Central memory CD8-positive, alpha-beta T cell (primary cell): ENCODE measurements at regions not wholly inside any gene's neighbourhood (a gene's known extent, or its start where the extent isn't known, plus 50 kb on each side); places are given as distances from the start of the nearest gene placed in this dataset.

Experiments used
- ATAC-seq: fragments of 150-1000 bp; cut with Tn5 transposase; replicated peaks from 2 replicates; pipeline ENCODE4 v1.10.0; 2022; ENCODE audit warnings: mild to moderate bottlenecking, moderate FRiP score, moderate number of reproducible peaks; ENCODE audit not compliant: poor library complexity, severe bottlenecking; ENCODE audit errors: extremely low read depth
- DNase-seq, 2 donors: peaks; one replicate each; pipeline ENCODE4 v3.0.0; 2021; ENCODE audit warnings: low spot score in 2 of 2
- H3K27ac Mint-ChIP-seq: one replicate; pipeline ENCODE4 v1.8.0; 2022; ENCODE audit warnings: low read depth, mild to moderate bottlenecking, moderate library complexity, mixed read lengths
- H3K27me3 Mint-ChIP-seq: one replicate; pipeline ENCODE4 v1.8.0; 2022; ENCODE audit warnings: mixed read lengths
- H3K36me3 Mint-ChIP-seq: one replicate; pipeline ENCODE4 v1.8.0; 2022; ENCODE audit warnings: mild to moderate bottlenecking, moderate library complexity, mixed read lengths; ENCODE audit not compliant: insufficient read depth
- H3K4me1 Mint-ChIP-seq: one replicate; pipeline ENCODE4 v1.8.0; 2022; ENCODE audit warnings: mixed read lengths
- H3K4me3 Mint-ChIP-seq: one replicate; pipeline ENCODE4 v1.8.0; 2022; ENCODE audit warnings: mild to moderate bottlenecking, moderate library complexity, mixed read lengths
- H3K9me3 Mint-ChIP-seq: one replicate; pipeline ENCODE4 v1.8.0; 2022; ENCODE audit warnings: mixed read lengths

- Mint-ChIP-seq H3K4me3 (no peak overlapping the region), H3K36me3 (peaks cover 4% of the 10 kb centered on the region), H3K27ac (peak overlapping the region; percentile 81), H3K9me3 (no peaks in the 10 kb centered on the region), H3K27me3 (no peaks in the 10 kb centered on the region), H3K4me1 (peaks cover 55% of the 10 kb centered on the region)
- ATAC-seq (no peak), DNase-seq (no peak)
These were observed 129.1 kb upstream of the LGALSL start for GRCh38 chr2:64324746-64325410.

- Mint-ChIP-seq H3K27me3 (no peaks in the 10 kb centered on the region), H3K36me3 (peaks cover 4% of the 10 kb centered on the region), H3K9me3 (no peaks in the 10 kb centered on the region), H3K4me3 (peak overlapping the region; percentile 73), H3K4me1 (peaks cover 55% of the 10 kb centered on the region), H3K27ac (peak overlapping the region; percentile 66)
- DNase-seq, result no peak
- ATAC-seq, result no peak
These were observed 128.5 kb upstream of the LGALSL start for GRCh38 chr2:64325477-64325851.

GRCh38 chr2:64325852-64326577 lies 127.9 kb upstream of the LGALSL start:
- peak; percentile 98 for ATAC-seq
- H3K27ac Mint-ChIP-seq, result peak overlapping the region; percentile 66
- no peaks in the 10 kb centered on the region for H3K27me3 Mint-ChIP-seq
- peak overlapping the region; percentile 73 for H3K4me3 Mint-ChIP-seq
- H3K36me3 Mint-ChIP-seq, result peaks cover 4% of the 10 kb centered on the region
- H3K4me1 Mint-ChIP-seq, result peaks cover 61% of the 10 kb centered on the region
- peak in 1 of 2 donors; percentile 47 for DNase-seq
- no peaks in the 10 kb centered on the region for H3K9me3 Mint-ChIP-seq

- peak overlapping the region; percentile 73 for H3K4me3 Mint-ChIP-seq
- peaks cover 61% of the 10 kb centered on the region for H3K4me1 Mint-ChIP-seq
- peaks cover 4% of the 10 kb centered on the region for H3K36me3 Mint-ChIP-seq
- no peaks in the 10 kb centered on the region for H3K27me3 Mint-ChIP-seq
- H3K27ac Mint-ChIP-seq, result peak overlapping the region; percentile 66
- no peak for ATAC-seq
- DNase-seq, result no peak
- no peaks in the 10 kb centered on the region for H3K9me3 Mint-ChIP-seq
These were observed 127.3 kb upstream of the LGALSL start for GRCh38 chr2:64326578-64327050.

- Mint-ChIP-seq H3K4me1 (peaks cover 59% of the 10 kb centered on the region), H3K4me3 (peak overlapping the region; percentile 44)
- no peak for ATAC-seq
These were observed 126.8 kb upstream of the LGALSL start for GRCh38 chr2:64327129-64327509.

GRCh38 chr2:64327510-64328414 lies 126.2 kb upstream of the LGALSL start:
- Mint-ChIP-seq H3K27me3 (no peaks in the 10 kb centered on the region), H3K9me3 (no peaks in the 10 kb centered on the region), H3K4me1 (peaks cover 53% of the 10 kb centered on the region), H3K4me3 (peak overlapping the region; percentile 44), H3K27ac (peak overlapping the region; percentile 41), H3K36me3 (peaks cover 4% of the 10 kb centered on the region)
- no peak for DNase-seq
- no peak for ATAC-seq

More at GRCh38 chr2:64327129-64327509, 126.8 kb upstream of the LGALSL start:
- no peak overlapping the region for H3K27ac Mint-ChIP-seq
- no peaks in the 10 kb centered on the region for H3K27me3 Mint-ChIP-seq
- DNase-seq, result no peak
- H3K9me3 Mint-ChIP-seq, result no peaks in the 10 kb centered on the region
- H3K36me3 Mint-ChIP-seq, result peaks cover 4% of the 10 kb centered on the region

DNA sequence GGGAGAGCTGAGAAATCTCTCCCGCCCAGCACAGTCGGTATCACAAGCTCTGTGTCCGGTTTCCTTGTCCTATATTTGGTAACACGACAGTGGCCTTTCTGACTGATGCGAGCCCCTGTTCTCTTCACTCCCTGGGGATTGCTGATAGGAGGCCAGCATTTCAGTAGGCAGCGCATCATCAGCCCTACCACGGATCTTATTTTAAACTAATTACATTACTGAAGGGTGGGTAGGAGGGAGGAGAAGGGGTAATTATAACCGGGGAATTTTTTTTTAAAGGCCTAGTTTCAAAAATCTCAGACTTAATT lies 125.6 kb upstream of the LGALSL start:
- no peaks in the 10 kb centered on the region for H3K9me3 Mint-ChIP-seq
- H3K4me3 Mint-ChIP-seq, result no peak overlapping the region
- peaks cover 4% of the 10 kb centered on the region for H3K36me3 Mint-ChIP-seq
- DNase-seq (no peak), ATAC-seq (no peak)
- peak overlapping the region; percentile 41 for H3K27ac Mint-ChIP-seq
- peaks cover 47% of the 10 kb centered on the region for H3K4me1 Mint-ChIP-seq
- no peaks in the 10 kb centered on the region for H3K27me3 Mint-ChIP-seq

GRCh38 chr2:64328756-64329155 lies 125.2 kb upstream of the LGALSL start:
- ATAC-seq, result no peak
- H3K4me3 Mint-ChIP-seq, result no peak overlapping the region
- H3K4me1 Mint-ChIP-seq, result peaks cover 45% of the 10 kb centered on the region
- peaks cover 4% of the 10 kb centered on the region for H3K36me3 Mint-ChIP-seq
- H3K27me3 Mint-ChIP-seq, result no peaks in the 10 kb centered on the region
- peak overlapping the region; percentile 41 for H3K27ac Mint-ChIP-seq
- no peaks in the 10 kb centered on the region for H3K9me3 Mint-ChIP-seq
- no peak for DNase-seq

DNA sequence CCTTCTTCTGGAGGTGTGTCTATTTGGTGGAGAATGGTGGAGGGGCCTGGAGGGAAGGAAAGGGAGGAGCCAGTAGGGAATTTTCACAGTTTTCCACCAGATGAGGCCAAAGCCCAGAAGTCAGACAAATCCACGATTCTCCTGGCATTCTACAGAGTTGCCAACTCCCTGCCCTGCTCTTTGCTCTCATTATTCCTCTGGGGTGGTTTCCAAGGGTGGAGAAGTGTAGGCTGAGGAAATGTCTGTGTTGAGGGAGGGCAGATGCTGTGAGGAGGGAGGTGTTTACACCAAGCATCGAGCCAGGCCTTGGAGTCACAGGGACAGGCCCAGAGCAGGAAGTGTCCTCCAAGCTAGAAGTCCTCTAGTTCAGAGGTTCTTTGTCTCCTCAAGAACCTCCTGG lies 124.1 kb upstream of the LGALSL start:
- H3K27ac Mint-ChIP-seq, result no peak overlapping the region
- ATAC-seq (no peak), DNase-seq (no peak)
- H3K4me1 Mint-ChIP-seq, result peaks cover 39% of the 10 kb centered on the region
- no peaks in the 10 kb centered on the region for H3K9me3 Mint-ChIP-seq
- H3K36me3 Mint-ChIP-seq, result peaks cover 4% of the 10 kb centered on the region
- H3K4me3 Mint-ChIP-seq, result no peak overlapping the region
- no peaks in the 10 kb centered on the region for H3K27me3 Mint-ChIP-seq

GRCh38 chr2:64330281-64331113 lies 123.5 kb upstream of the LGALSL start:
- peaks cover 33% of the 10 kb centered on the region for H3K4me1 Mint-ChIP-seq
- H3K4me3 Mint-ChIP-seq, result peak overlapping the region; percentile 4
- H3K9me3 Mint-ChIP-seq, result no peaks in the 10 kb centered on the region
- H3K27ac Mint-ChIP-seq, result no peak overlapping the region
- H3K27me3 Mint-ChIP-seq, result no peaks in the 10 kb centered on the region
- ATAC-seq (no peak), DNase-seq (peak; percentile 53 to 64)
- H3K36me3 Mint-ChIP-seq, result peaks cover 4% of the 10 kb centered on the region

- ATAC-seq (no peak), DNase-seq (no peak)
- no peaks in the 10 kb centered on the region for H3K36me3 Mint-ChIP-seq
- H3K4me1 Mint-ChIP-seq, result peaks cover 26% of the 10 kb centered on the region
- no peaks in the 10 kb centered on the region for H3K9me3 Mint-ChIP-seq
- no peak overlapping the region for H3K27ac Mint-ChIP-seq
- peak overlapping the region; percentile 4 for H3K4me3 Mint-ChIP-seq
- H3K27me3 Mint-ChIP-seq, result no peaks in the 10 kb centered on the region
These were observed 122.8 kb upstream of the LGALSL start for GRCh38 chr2:64331114-64331645.
